GM12892 (cell line): ENCODE measurements at regions not wholly inside any gene's neighbourhood (a gene's known extent, or its start where the extent isn't known, plus 50 kb on each side); places are given as distances from the start of the nearest gene placed in this dataset.

ENCODE experiments used
- DNase-seq: peaks from one replicate; pipeline ENCODE4 v3.0.0; 2011; ENCODE audit not compliant: insufficient read length
- FAIRE-seq: peaks from 2 replicates; lab custom pipeline; 2011; peaks lifted over from hg19 to GRCh38; lab: Jason Lieb, UNC
- POLR2A ChIP-seq: IDR thresholded peaks from 2 replicates; pipeline ENCODE4 v1.6.1; 2011; ENCODE audit warnings: low read depth, low read length, control low read depth
- POLR2AphosphoS5 ChIP-seq: IDR thresholded peaks from 2 replicates; pipeline ENCODE4 v1.6.1; 2011; ENCODE audit warnings: low read depth, low read length, control low read depth
- TAF1 ChIP-seq: IDR thresholded peaks from 2 replicates; pipeline ENCODE4 v1.6.1; 2011; ENCODE audit warnings: low read depth, mild to moderate bottlenecking, control low read depth, low read length, borderline replicate concordance

GRCh38 chr13:68076046-68076445 is 845.9 kb upstream of the PCDH9 start:
- DNase-seq (no peak), FAIRE-seq (no peak)
- no peak for TF ChIP-seq POLR2AphosphoS5
- no peak for TF ChIP-seq TAF1
- TF ChIP-seq POLR2A: no peak

- no peak for FAIRE-seq
These were observed 836.9 kb upstream of the PCDH9 start for GRCh38 chr13:68066879-68067513.

GRCh38 chr13:68064001-68064770 is 834.0 kb upstream of the PCDH9 start:
- FAIRE-seq (no peak), DNase-seq (no peak)
- no peak for TF ChIP-seq TAF1
- no peak for TF ChIP-seq POLR2AphosphoS5
- TF ChIP-seq POLR2A: no peak

More at GRCh38 chr13:68066879-68067513, 836.9 kb upstream of the PCDH9 start:
- no peak for DNase-seq
- TF ChIP-seq POLR2A (no peak), TAF1 (no peak), POLR2AphosphoS5 (no peak)

- TF ChIP-seq TAF1 (no peak), POLR2AphosphoS5 (no peak), POLR2A (no peak)
- DNase-seq (no peak), FAIRE-seq (no peak)
These were observed 833.0 kb upstream of the PCDH9 start for GRCh38 chr13:68063181-68063580.

- TF ChIP-seq POLR2AphosphoS5: no peak
- no peak for TF ChIP-seq TAF1
- TF ChIP-seq POLR2A: no peak
- FAIRE-seq (no peak), DNase-seq (no peak)
These were observed 827.7 kb upstream of the PCDH9 start for GRCh38 chr13:68057836-68058235.

GRCh38 chr13:68056816-68057710 is 826.9 kb upstream of the PCDH9 start:
- no peak for TF ChIP-seq TAF1
- TF ChIP-seq POLR2A: no peak
- TF ChIP-seq POLR2AphosphoS5: no peak
- FAIRE-seq: no peak
- no peak for DNase-seq

- TF ChIP-seq POLR2A (no peak), TAF1 (no peak), POLR2AphosphoS5 (no peak)
- DNase-seq (no peak), FAIRE-seq (no peak)
These were observed 821.8 kb upstream of the PCDH9 start for GRCh38 chr13:68051910-68052309.

- FAIRE-seq (no peak), DNase-seq (no peak)
- TF ChIP-seq POLR2AphosphoS5 (no peak), TAF1 (no peak), POLR2A (no peak)
These were observed 820.6 kb upstream of the PCDH9 start for GRCh38 chr13:68050761-68051160.

- DNase-seq (no peak), FAIRE-seq (no peak)
- TF ChIP-seq POLR2AphosphoS5 (no peak), POLR2A (no peak), TAF1 (no peak)
These were observed 818.7 kb upstream of the PCDH9 start for GRCh38 chr13:68048802-68049359.

GRCh38 chr13:68047889-68048288 is 817.8 kb upstream of the PCDH9 start:
- DNase-seq (no peak), FAIRE-seq (no peak)
- TF ChIP-seq POLR2A: no peak
- no peak for TF ChIP-seq POLR2AphosphoS5
- no peak for TF ChIP-seq TAF1

GRCh38 chr13:68046903-68047302 is 816.8 kb upstream of the PCDH9 start:
- no peak for TF ChIP-seq POLR2AphosphoS5
- TF ChIP-seq TAF1: no peak
- TF ChIP-seq POLR2A: no peak

More at GRCh38 chr13:68046903-68047302, 816.8 kb upstream of the PCDH9 start:
- DNase-seq (no peak), FAIRE-seq (no peak)
